Large intestine (tissue), 3 donors: ENCODE measurements at regions not wholly inside any gene's neighbourhood (a gene's known extent, or its start where the extent isn't known, plus 50 kb on each side); places are given as distances from the start of the nearest gene placed in this dataset.

Experiments
- DNase-seq, 2 donors: peaks; one replicate each; pipeline versions ENCODE4 v3.0.0 to v3.0.0-alpha.2; 2013
- H3K27ac ChIP-seq: one replicate; pipeline ENCODE4 v1.5.1; 2013; ENCODE audit warnings: low read length
- H3K27me3 ChIP-seq: 2 replicates; pipeline ENCODE4 v1.6.1; 2013; ENCODE audit warnings: low read length; ENCODE audit not compliant: control insufficient read depth, insufficient read depth
- H3K36me3 ChIP-seq: 2 replicates; pipeline ENCODE4 v1.6.1; 2013; ENCODE audit warnings: low read length; ENCODE audit not compliant: control insufficient read depth, insufficient read depth
- H3K4me1 ChIP-seq: one replicate; pipeline ENCODE4 v1.6.1; 2013; ENCODE audit warnings: low read length; ENCODE audit not compliant: control insufficient read depth, insufficient read depth
- H3K4me3 ChIP-seq: one replicate; pipeline ENCODE4 v1.5.1; 2013; ENCODE audit warnings: low read length
- H3K9me3 ChIP-seq: one replicate; pipeline ENCODE4 v1.6.1; 2013; ENCODE audit warnings: mild to moderate bottlenecking, low read depth, low read length, moderate library complexity; ENCODE audit not compliant: control insufficient read depth
- WGBS: methylation state at CpG from one replicate; pipeline ENCODE4 v1.1.5; 2013; ENCODE audit warnings: low lambda C conversion rate; ENCODE audit not compliant: insufficient coverage; 5-methylcytosine and 5-hydroxymethylcytosine counted together

GRCh38 chr10:128739930-128740329, 613.7 kb upstream of the MKI67 start:
- no peaks in the 10 kb centered on the region for H3K36me3 ChIP-seq
- H3K27me3 ChIP-seq = peaks cover 9% of the 10 kb centered on the region
- H3K4me3 ChIP-seq = no peak overlapping the region
- no peak for DNase-seq
- no peaks in the 10 kb centered on the region for H3K4me1 ChIP-seq
- no peak overlapping the region for H3K27ac ChIP-seq
- WGBS = no CpG with 5 or more reads among the region's 9 CpGs
- H3K9me3 ChIP-seq = no peaks in the 10 kb centered on the region

- peaks cover 9% of the 10 kb centered on the region for H3K27me3 ChIP-seq
These were observed 615.0 kb upstream of the MKI67 start for GRCh38 chr10:128741180-128741579.

GRCh38 chr10:128741680-128742079, 615.5 kb upstream of the MKI67 start:
- Histone ChIP-seq H3K9me3 (no peaks in the 10 kb centered on the region), H3K4me1 (no peaks in the 10 kb centered on the region), H3K4me3 (no peak overlapping the region), H3K27me3 (peaks cover 9% of the 10 kb centered on the region), H3K27ac (no peak overlapping the region), H3K36me3 (no peaks in the 10 kb centered on the region)
- 88% methylated on average over 2 of the region's 5 CpGs for WGBS
- no peak for DNase-seq

More at GRCh38 chr10:128741180-128741579, 615.0 kb upstream of the MKI67 start:
- no peak for DNase-seq
- no CpG with 5 or more reads among the region's 4 CpGs for WGBS
- Histone ChIP-seq H3K27ac (no peak overlapping the region), H3K4me3 (no peak overlapping the region), H3K9me3 (no peaks in the 10 kb centered on the region), H3K4me1 (no peaks in the 10 kb centered on the region), H3K36me3 (no peaks in the 10 kb centered on the region)

GRCh38 chr10:128744092-128744491, 617.9 kb upstream of the MKI67 start:
- Histone ChIP-seq H3K27ac (no peak overlapping the region), H3K4me3 (no peak overlapping the region), H3K27me3 (peaks cover 6% of the 10 kb centered on the region), H3K36me3 (no peaks in the 10 kb centered on the region), H3K4me1 (no peaks in the 10 kb centered on the region), H3K9me3 (no peaks in the 10 kb centered on the region)
- no CpG with 5 or more reads among the region's 1 CpG for WGBS
- no peak for DNase-seq

GRCh38 chr10:128744811-128745305, 618.6 kb upstream of the MKI67 start:
- no peak for DNase-seq
- Histone ChIP-seq H3K36me3 (no peaks in the 10 kb centered on the region), H3K9me3 (no peaks in the 10 kb centered on the region), H3K27ac (no peak overlapping the region), H3K4me3 (no peak overlapping the region), H3K27me3 (peaks cover 6% of the 10 kb centered on the region), H3K4me1 (no peaks in the 10 kb centered on the region)
- WGBS = no CpG with 5 or more reads among the region's 1 CpG

GRCh38 chr10:128747582-128748346, 621.5 kb upstream of the MKI67 start:
- DNase-seq = no peak
- no peak overlapping the region for H3K4me3 ChIP-seq
- 94% methylated on average over 3 of the region's 22 CpGs for WGBS
- no peaks in the 10 kb centered on the region for H3K4me1 ChIP-seq
- no peaks in the 10 kb centered on the region for H3K9me3 ChIP-seq
- no peaks in the 10 kb centered on the region for H3K36me3 ChIP-seq
- H3K27ac ChIP-seq = no peak overlapping the region
- peaks cover 2% of the 10 kb centered on the region for H3K27me3 ChIP-seq

- Histone ChIP-seq H3K4me1 (no peaks in the 10 kb centered on the region), H3K27me3 (no peaks in the 10 kb centered on the region), H3K36me3 (no peaks in the 10 kb centered on the region), H3K27ac (no peak overlapping the region), H3K4me3 (no peak overlapping the region), H3K9me3 (no peaks in the 10 kb centered on the region)
- no peak for DNase-seq
- WGBS = no CpG with 5 or more reads among the region's 7 CpGs
These were observed 625.1 kb upstream of the MKI67 start for GRCh38 chr10:128751284-128751683.

GRCh38 chr10:128751851-128752250, 625.6 kb upstream of the MKI67 start:
- no peak overlapping the region for H3K4me3 ChIP-seq

GRCh38 chr10:128759174-128759573, 633.0 kb upstream of the MKI67 start:
- Histone ChIP-seq H3K36me3 (no peaks in the 10 kb centered on the region), H3K9me3 (no peaks in the 10 kb centered on the region), H3K4me1 (no peaks in the 10 kb centered on the region), H3K4me3 (no peak overlapping the region), H3K27me3 (peaks cover 6% of the 10 kb centered on the region), H3K27ac (no peak overlapping the region)
- WGBS = 79% methylated on average over 2 of the region's 8 CpGs
- DNase-seq = no peak

More at GRCh38 chr10:128751851-128752250, 625.6 kb upstream of the MKI67 start:
- H3K27me3 ChIP-seq = no peaks in the 10 kb centered on the region
- no peak for DNase-seq
- no peaks in the 10 kb centered on the region for H3K36me3 ChIP-seq
- no peaks in the 10 kb centered on the region for H3K4me1 ChIP-seq
- no peaks in the 10 kb centered on the region for H3K9me3 ChIP-seq
- WGBS = 97% methylated on average over 3 of the region's 3 CpGs
- no peak overlapping the region for H3K27ac ChIP-seq

GRCh38 chr10:128763588-128763987, 637.4 kb upstream of the MKI67 start:
- Histone ChIP-seq H3K9me3 (no peaks in the 10 kb centered on the region), H3K4me3 (no peak overlapping the region), H3K27me3 (peaks cover 6% of the 10 kb centered on the region), H3K27ac (no peak overlapping the region), H3K4me1 (no peaks in the 10 kb centered on the region), H3K36me3 (no peaks in the 10 kb centered on the region)
- no peak for DNase-seq
- WGBS = no CpG with 5 or more reads among the region's 4 CpGs

- Histone ChIP-seq H3K27ac (no peak overlapping the region), H3K4me1 (no peaks in the 10 kb centered on the region), H3K27me3 (peaks cover 6% of the 10 kb centered on the region), H3K36me3 (no peaks in the 10 kb centered on the region), H3K4me3 (no peak overlapping the region), H3K9me3 (no peaks in the 10 kb centered on the region)
- WGBS = no CpG with 5 or more reads among the region's 11 CpGs
- no peak for DNase-seq
These were observed 638.0 kb upstream of the MKI67 start for GRCh38 chr10:128764190-128764589.
